ENCODE measurements at regions not wholly inside any gene's neighbourhood (a gene's known extent, or its start where the extent isn't known, plus 50 kb on each side); places are given as distances from the start of the nearest gene placed in this dataset.

DNA sequence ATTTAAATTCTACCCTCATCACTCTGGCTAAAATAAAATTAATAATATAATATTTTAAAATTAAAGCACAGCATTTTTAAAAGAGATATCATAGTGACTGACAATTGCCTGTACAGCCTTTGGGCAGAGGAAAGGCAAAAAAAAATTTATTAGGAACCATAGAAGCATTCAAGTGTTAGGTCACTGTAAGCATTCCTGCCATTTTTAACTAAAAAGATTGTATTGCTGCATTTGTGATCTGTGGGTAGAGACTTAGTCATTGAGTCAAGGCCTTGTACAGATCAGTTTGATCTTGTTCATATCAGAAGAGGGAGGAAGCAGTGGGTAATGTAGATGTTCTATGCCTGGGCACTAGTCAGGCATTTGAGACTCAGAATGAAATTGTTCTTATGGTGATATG is 109.9 kb downstream of the LYPLAL1 start:
- no peak for TF ChIP-seq POLR2A (IDR thresholded peaks at IDR 0.05)
- TF ChIP-seq, protein P1, sequence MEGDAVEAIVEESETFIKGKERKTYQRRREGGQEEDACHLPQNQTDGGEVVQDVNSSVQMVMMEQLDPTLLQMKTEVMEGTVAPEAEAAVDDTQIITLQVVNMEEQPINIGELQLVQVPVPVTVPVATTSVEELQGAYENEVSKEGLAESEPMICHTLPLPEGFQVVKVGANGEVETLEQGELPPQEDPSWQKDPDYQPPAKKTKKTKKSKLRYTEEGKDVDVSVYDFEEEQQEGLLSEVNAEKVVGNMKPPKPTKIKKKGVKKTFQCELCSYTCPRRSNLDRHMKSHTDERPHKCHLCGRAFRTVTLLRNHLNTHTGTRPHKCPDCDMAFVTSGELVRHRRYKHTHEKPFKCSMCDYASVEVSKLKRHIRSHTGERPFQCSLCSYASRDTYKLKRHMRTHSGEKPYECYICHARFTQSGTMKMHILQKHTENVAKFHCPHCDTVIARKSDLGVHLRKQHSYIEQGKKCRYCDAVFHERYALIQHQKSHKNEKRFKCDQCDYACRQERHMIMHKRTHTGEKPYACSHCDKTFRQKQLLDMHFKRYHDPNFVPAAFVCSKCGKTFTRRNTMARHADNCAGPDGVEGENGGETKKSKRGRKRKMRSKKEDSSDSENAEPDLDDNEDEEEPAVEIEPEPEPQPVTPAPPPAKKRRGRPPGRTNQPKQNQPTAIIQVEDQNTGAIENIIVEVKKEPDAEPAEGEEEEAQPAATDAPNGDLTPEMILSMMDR (IDR thresholded peaks at IDR 0.05): no peak
